ENCODE measurements at regions not wholly inside any gene's neighbourhood (a gene's known extent, or its start where the extent isn't known, plus 50 kb on each side); places are given as distances from the start of the nearest gene placed in this dataset.

DNA sequence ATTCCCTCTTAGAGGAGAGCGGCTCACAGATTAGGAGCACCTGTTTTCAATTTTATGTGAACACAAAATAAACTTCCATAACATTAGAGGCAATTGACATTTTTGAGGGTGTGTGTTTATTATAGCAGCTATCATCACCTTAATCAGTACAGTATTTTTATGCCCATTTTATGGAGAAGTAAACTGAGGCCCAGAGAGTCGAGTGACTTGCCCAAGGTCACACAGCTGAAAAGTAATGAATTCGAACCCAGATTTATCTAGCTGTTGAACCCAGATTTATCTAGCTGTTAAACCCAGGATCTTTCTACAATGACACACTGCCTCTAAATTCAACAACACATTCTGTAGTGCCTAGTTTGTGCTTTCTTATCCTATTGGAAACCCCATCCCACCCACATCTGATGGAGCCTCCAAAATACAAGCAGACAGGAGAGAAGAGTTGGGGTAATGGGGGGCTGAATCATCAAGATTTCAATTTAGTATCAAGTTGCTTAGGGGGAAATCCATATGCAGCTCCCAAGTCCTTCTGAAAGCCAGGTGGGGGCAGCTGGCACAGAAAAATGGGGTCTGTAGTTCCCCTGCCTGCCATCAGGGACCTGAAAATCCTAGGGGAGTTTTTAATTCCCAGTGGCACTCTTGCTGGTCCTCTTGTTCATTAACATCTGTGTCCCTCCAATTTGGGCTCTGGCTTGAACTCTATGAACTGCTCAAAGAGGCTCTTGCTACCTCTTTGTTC is 50.4 kb upstream of the TRA2B start:
- TF ChIP-seq, protein P1, sequence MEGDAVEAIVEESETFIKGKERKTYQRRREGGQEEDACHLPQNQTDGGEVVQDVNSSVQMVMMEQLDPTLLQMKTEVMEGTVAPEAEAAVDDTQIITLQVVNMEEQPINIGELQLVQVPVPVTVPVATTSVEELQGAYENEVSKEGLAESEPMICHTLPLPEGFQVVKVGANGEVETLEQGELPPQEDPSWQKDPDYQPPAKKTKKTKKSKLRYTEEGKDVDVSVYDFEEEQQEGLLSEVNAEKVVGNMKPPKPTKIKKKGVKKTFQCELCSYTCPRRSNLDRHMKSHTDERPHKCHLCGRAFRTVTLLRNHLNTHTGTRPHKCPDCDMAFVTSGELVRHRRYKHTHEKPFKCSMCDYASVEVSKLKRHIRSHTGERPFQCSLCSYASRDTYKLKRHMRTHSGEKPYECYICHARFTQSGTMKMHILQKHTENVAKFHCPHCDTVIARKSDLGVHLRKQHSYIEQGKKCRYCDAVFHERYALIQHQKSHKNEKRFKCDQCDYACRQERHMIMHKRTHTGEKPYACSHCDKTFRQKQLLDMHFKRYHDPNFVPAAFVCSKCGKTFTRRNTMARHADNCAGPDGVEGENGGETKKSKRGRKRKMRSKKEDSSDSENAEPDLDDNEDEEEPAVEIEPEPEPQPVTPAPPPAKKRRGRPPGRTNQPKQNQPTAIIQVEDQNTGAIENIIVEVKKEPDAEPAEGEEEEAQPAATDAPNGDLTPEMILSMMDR (IDR thresholded peaks at IDR 0.05; ENCODE audit: unreplicated experiment): peak; percentile 25
- no peaks in the 10 kb centered on the region for H3K4me1 Mint-ChIP-seq (ENCODE audit: low read depth)
- H3K27me3 Mint-ChIP-seq: peaks cover 19% of the 10 kb centered on the region
- DNase-seq (ENCODE audit: low spot score, unreplicated experiment): no peak
- H3K36me3 Mint-ChIP-seq (ENCODE audit: insufficient read depth): no peaks in the 10 kb centered on the region
- H3K4me3 Mint-ChIP-seq (ENCODE audit: low read depth): no peak overlapping the region
- no peaks in the 10 kb centered on the region for H3K9me3 Mint-ChIP-seq (ENCODE audit: low read depth)
- no peak overlapping the region for H3K27ac Mint-ChIP-seq
